HCT116 (cell line): ENCODE measurements at regions not wholly inside any gene's neighbourhood (a gene's known extent, or its start where the extent isn't known, plus 50 kb on each side); places are given as distances from the start of the nearest gene placed in this dataset.
A peak's percentile ranks its signal among the peaks of the same experiment; 100 is the strongest.

ENCODE experiments used
- POLR2A ChIP-seq: IDR thresholded peaks from 2 replicates; pipeline ENCODE4 v1.7.0; 2011; ENCODE audit warnings: borderline replicate concordance; ENCODE audit not compliant: insufficient read depth, insufficient read length; ENCODE audit errors: extremely low read depth
- POLR2AphosphoS5 ChIP-seq: IDR thresholded peaks from 2 replicates; pipeline ENCODE4 v1.6.1; 2011; ENCODE audit warnings: mild to moderate bottlenecking, low read depth, low read length, moderate library complexity
- REST ChIP-seq: IDR thresholded peaks from 2 replicates; pipeline ENCODE4 v1.6.1; 2012; ENCODE audit warnings: low read depth
- SP1 ChIP-seq: IDR thresholded peaks from 2 replicates; pipeline ENCODE4 v1.6.1; 2012; ENCODE audit warnings: low read depth
- TF ChIP-seq, protein P1 (sequence below), 3 experiments: fragments of 200-600 bp in 1 of 3; sonication (generic) in 1 of 3; IDR thresholded peaks in 2 of 3; conservative IDR thresholded peaks in 1 of 3; 2 replicates each; pipeline ENCODE4 v1.5.1; 2012 to 2017; ENCODE audit warnings: low read depth in 2 of 3, low read length in 2 of 3, antibody characterized with exemption in 1 of 3, borderline replicate concordance in 1 of 3, control low read depth in 1 of 3, mild to moderate bottlenecking in 1 of 3, mixed read lengths in 1 of 3, mixed run types in 1 of 3, moderate library complexity in 1 of 3; ENCODE audit not compliant: insufficient read depth in 1 of 3

DNA sequence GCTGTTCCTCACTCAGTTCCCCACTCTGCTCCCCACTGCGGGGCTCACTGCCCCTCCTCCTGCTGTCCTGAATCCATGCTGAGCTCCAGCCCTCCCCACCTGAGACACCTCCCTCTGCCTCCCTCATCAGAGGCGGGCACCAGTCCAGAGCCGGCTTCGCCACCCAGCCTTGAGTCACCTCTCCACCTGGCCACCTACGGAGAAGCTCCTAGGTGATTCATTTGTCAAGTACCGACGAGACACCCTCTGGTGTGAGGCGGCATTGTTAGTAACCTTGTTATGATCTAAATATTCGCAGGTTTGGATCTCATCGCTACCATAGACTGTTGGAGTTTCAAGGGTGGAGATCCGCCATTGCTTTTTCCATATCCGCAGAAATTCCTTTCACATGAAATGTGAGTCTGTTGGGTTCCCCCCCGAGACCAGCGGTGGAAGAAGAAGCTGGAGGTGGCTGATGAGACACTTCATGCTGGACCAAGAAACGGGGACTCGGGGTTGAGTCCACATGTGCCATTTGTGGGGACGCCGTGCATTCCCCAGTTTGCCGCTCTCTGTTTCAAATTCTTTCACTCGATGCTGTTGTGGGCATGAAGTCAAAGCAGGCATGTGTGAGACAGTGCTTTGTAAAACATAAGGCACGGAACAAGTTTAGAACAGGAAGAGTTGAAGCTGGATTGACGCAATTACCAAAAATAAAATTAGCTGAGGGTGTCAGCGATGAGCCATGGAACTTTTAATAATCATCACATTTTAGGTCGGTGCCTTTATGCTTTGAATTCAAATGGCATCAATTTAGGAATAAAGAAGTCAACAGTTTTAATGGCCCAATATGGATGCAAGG, 259.8 kb upstream of the HDAC4 start:
- TF ChIP-seq, protein P1, sequence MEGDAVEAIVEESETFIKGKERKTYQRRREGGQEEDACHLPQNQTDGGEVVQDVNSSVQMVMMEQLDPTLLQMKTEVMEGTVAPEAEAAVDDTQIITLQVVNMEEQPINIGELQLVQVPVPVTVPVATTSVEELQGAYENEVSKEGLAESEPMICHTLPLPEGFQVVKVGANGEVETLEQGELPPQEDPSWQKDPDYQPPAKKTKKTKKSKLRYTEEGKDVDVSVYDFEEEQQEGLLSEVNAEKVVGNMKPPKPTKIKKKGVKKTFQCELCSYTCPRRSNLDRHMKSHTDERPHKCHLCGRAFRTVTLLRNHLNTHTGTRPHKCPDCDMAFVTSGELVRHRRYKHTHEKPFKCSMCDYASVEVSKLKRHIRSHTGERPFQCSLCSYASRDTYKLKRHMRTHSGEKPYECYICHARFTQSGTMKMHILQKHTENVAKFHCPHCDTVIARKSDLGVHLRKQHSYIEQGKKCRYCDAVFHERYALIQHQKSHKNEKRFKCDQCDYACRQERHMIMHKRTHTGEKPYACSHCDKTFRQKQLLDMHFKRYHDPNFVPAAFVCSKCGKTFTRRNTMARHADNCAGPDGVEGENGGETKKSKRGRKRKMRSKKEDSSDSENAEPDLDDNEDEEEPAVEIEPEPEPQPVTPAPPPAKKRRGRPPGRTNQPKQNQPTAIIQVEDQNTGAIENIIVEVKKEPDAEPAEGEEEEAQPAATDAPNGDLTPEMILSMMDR (IDR thresholded peaks at IDR 0.05 in 2 of 3, conservative IDR thresholded peaks at IDR 0.05 in 1 of 3; ENCODE audit: borderline replicate concordance in 1 of 3, insufficient read depth in 1 of 3, low read depth in 2 of 3, low read length in 2 of 3): peak; percentile 8 to 31 (median 15); a peak in 3 of 6 replicates
- no peak for TF ChIP-seq POLR2A
- TF ChIP-seq SP1: peak; percentile 30; the same call in 1 of the 2 replicates
- TF ChIP-seq POLR2AphosphoS5: 0 out of 2 replicates have a peak, but pooled peaks have one; percentile 28
- no peak for TF ChIP-seq REST
